Esophagus muscularis mucosa (tissue), 4 donors: ENCODE measurements at regions not wholly inside any gene's neighbourhood (a gene's known extent, or its start where the extent isn't known, plus 50 kb on each side); places are given as distances from the start of the nearest gene placed in this dataset.
"Not testable (repeated sequence)": the region's sequence is repeated elsewhere in the genome, so short reads cannot be mapped to it uniquely, and the experiment has no call there.

Source experiments
- DNase-seq: peaks from one replicate; pipeline ENCODE4 v3.0.0-alpha.2; 2017; ENCODE audit errors: extremely low spot score
- H3K27ac ChIP-seq, 4 donors: fragments of 200-600 bp; sonication (generic); replicated peaks in 1 of 4; 1 replicate in 3 of 4; 2 replicates in 1 of 4; pipeline ENCODE4 v1.5.1; 2016 to 2019; ENCODE audit warnings: mild to moderate bottlenecking in 1 of 4
- H3K27me3 ChIP-seq, 4 donors: fragments of 200-600 bp; sonication (generic); one replicate each; pipeline versions ENCODE4 v1.5.1 to v1.6.0; 2016 to 2019
- H3K36me3 ChIP-seq, 4 donors: fragments of 200-600 bp; sonication (generic); one replicate each; pipeline ENCODE4 v1.5.1; 2016 to 2019
- H3K4me1 ChIP-seq, 4 donors: fragments of 200-600 bp; sonication (generic); one replicate each; pipeline ENCODE4 v1.5.1; 2016 to 2019
- H3K4me3 ChIP-seq, 4 donors: fragments of 200-600 bp; sonication (generic); 1 replicate in 2 of 4; 2 replicates in 2 of 4; pipeline ENCODE4 v1.5.1; 2016 to 2019; ENCODE audit warnings: mild to moderate bottlenecking in 4 of 4, moderate library complexity in 1 of 4
- H3K9me3 ChIP-seq, 4 donors: fragments of 200-600 bp; sonication (generic); 1 replicate in 3 of 4; 2 replicates in 1 of 4; pipeline ENCODE4 v1.5.1; 2016 to 2019
- EP300 ChIP-seq: sonication (generic); formaldehyde crosslinking; IDR thresholded peaks from one replicate; pipeline ENCODE4 v1.6.1; 2017; ENCODE audit warnings: antibody characterized with exemption
- POLR2A ChIP-seq: fragments of 450-650 bp; IDR thresholded peaks from one replicate; pipeline ENCODE4 v1.6.1; 2017; ENCODE audit warnings: antibody characterized with exemption, moderate library complexity, mild to moderate bottlenecking, low read depth
- POLR2AphosphoS5 ChIP-seq, 2 donors: sonication (generic); formaldehyde crosslinking; IDR thresholded peaks; one replicate each; pipeline ENCODE4 v1.6.1; 2017; ENCODE audit warnings: antibody characterized with exemption in 2 of 2
- WGBS: methylation state at CpG from one replicate; pipeline ENCODE4 v1.1.5; 2018; 5-methylcytosine and 5-hydroxymethylcytosine counted together
- intact Hi-C: fragments of 100-400 bp; cut with DNase I; formaldehyde crosslinking; loops from one replicate; pipeline ENCODE4 v1.15.1; 2023
- TF ChIP-seq, protein P1 (sequence below), 3 experiments: fragments of 200-600 bp in 2 of 3; fragments of 450-650 bp in 1 of 3; sonication (generic) in 2 of 3; IDR thresholded peaks; one replicate each; pipeline ENCODE4 v1.5.1; 2017 to 2019; ENCODE audit warnings: antibody characterized with exemption in 3 of 3, mild to moderate bottlenecking in 2 of 3, moderate library complexity in 1 of 3

DNA sequence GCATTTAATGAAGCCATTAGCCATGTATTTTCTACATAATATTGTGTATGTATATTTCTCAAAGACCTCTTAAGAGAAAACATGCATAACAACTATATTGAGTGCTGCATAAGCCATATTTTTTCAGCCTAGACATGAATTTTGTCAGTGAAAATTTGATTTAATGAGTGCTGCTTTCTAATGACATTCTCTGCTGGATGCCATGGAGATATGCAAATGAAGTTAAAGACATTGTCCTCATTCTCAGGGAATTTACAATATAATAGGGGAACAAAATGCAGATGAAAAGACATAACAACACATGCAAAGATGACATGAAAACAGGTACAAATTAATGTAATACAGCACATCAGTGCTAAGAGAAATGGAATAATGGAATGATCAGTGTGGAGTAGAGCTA lies 118.7 kb downstream of the ATOH1 start:
- no peak overlapping the region for H3K4me3 ChIP-seq
- H3K27ac ChIP-seq: no peak overlapping the region
- no peaks in the 10 kb centered on the region for H3K9me3 ChIP-seq
- intact Hi-C loops: no loop called here
- no peaks in the 10 kb centered on the region for H3K4me1 ChIP-seq
- no peaks in the 10 kb centered on the region for H3K36me3 ChIP-seq
- TF ChIP-seq, protein P1, sequence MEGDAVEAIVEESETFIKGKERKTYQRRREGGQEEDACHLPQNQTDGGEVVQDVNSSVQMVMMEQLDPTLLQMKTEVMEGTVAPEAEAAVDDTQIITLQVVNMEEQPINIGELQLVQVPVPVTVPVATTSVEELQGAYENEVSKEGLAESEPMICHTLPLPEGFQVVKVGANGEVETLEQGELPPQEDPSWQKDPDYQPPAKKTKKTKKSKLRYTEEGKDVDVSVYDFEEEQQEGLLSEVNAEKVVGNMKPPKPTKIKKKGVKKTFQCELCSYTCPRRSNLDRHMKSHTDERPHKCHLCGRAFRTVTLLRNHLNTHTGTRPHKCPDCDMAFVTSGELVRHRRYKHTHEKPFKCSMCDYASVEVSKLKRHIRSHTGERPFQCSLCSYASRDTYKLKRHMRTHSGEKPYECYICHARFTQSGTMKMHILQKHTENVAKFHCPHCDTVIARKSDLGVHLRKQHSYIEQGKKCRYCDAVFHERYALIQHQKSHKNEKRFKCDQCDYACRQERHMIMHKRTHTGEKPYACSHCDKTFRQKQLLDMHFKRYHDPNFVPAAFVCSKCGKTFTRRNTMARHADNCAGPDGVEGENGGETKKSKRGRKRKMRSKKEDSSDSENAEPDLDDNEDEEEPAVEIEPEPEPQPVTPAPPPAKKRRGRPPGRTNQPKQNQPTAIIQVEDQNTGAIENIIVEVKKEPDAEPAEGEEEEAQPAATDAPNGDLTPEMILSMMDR (IDR thresholded peaks at IDR 0.05): no peak
- TF ChIP-seq POLR2AphosphoS5 (IDR thresholded peaks at IDR 0.05): no peak
- TF ChIP-seq POLR2A: no peak
- no peak for TF ChIP-seq EP300
- H3K27me3 ChIP-seq: no peaks in the 10 kb centered on the region
- no peak for DNase-seq

DNA sequence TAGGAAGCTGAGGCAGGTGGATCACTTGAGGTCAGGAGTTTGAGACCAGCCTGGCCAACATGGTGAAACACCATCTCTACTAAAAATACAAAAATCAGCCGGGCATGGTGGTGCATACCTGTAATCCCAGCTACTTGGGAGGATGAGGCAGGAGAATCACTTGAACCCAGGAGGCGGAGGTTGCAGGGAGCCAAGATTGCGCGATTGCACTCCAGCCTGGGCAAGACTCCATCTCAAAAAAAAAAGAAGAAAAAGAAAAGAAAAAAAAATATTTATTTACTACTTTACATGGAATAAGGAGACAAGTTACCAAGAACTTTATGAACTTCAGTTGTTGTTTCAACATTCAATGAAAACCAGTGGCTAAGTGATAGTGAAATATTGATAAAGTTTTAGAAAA lies 121.7 kb downstream of the ATOH1 start:
- H3K4me3 ChIP-seq, intact Hi-C loops, DNase-seq, H3K27me3 ChIP-seq, H3K27ac ChIP-seq, H3K36me3 ChIP-seq, H3K9me3 ChIP-seq, H3K4me1 ChIP-seq: not testable (repeated sequence)
- 94% methylated on average over 4 of the region's 4 CpGs for WGBS

DNA sequence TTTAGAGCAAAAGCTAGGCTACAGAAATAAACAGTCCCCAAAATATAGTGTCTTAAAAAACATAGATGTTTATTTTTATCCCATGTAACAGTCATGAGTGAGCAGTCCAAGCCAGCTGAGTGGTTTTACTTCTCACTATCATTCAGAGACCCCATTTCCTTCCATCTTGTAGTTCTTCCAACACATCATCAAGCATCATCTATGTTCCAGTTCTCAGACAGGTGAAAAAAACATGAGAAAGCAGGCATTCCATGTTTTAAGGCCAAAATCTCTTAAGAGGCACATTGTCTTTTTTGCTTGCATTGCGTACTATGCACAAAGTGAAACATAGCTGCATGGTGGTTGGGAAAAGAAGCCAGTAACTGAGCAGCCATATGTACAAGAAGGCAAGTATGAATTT lies 128.6 kb downstream of the ATOH1 start:
- Histone ChIP-seq H3K36me3 (no peaks in the 10 kb centered on the region), H3K27ac (no peak overlapping the region), H3K4me1 (no peaks in the 10 kb centered on the region), H3K27me3 (no peaks in the 10 kb centered on the region), H3K9me3 (no peaks in the 10 kb centered on the region), H3K4me3 (no peak overlapping the region)
- TF ChIP-seq, protein P1 (IDR thresholded peaks at IDR 0.05): no peak
- TF ChIP-seq POLR2A: no peak
- no peak for TF ChIP-seq EP300
- TF ChIP-seq POLR2AphosphoS5 (IDR thresholded peaks at IDR 0.05): no peak
- WGBS: 80% methylated on average over 1 of the region's 1 CpG
- intact Hi-C loops: no loop called here
- DNase-seq: no peak

DNA sequence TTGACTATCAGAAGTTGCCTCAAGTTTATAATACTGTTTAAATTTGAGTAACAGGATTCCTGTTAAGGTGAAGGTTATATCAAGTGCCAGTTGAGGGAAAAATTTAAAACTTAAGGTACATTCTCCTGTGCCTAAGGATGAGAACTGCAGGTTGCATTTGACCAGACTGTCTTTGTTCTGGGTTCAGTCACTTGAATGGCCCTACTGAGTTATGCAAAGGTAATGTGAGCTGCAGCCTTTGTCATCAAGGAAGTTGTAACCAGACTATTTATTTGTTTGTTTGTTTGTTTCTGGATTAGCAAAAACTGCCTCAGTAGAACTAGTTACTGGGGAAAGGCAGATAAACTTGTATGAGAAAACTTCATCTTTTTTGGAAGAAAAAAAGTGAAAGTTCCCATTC lies 131.9 kb downstream of the ATOH1 start:
- H3K4me3 ChIP-seq: no peak overlapping the region
- H3K9me3 ChIP-seq: no peaks in the 10 kb centered on the region
- H3K36me3 ChIP-seq: no peaks in the 10 kb centered on the region
- intact Hi-C loops: no loop called here
- no peak overlapping the region for H3K27ac ChIP-seq
- TF ChIP-seq, protein P1 (IDR thresholded peaks at IDR 0.05): no peak
- TF ChIP-seq EP300 (no peak), POLR2A (no peak), POLR2AphosphoS5 (IDR thresholded peaks at IDR 0.05) (no peak)
- DNase-seq: no peak
- no peaks in the 10 kb centered on the region for H3K4me1 ChIP-seq
- no peaks in the 10 kb centered on the region for H3K27me3 ChIP-seq

DNA sequence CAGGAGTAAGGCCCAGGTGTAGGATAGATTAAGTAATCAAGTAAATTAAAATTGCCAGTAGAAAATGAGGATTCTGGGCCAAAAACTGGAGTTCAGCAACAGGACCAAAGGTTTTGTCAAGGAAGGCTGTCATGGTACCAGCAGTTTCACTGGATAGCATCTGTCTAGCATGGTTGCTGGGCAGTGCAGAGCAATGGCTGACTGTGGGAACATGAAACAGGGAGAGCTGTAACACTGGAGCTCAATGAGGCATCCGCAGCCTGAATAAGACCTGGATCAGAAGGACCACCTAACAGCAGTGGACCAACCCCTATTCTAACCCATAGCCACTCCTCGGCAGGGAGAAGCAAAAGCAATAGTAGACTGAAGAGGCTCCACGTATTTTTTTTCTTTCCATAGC lies 132.4 kb downstream of the ATOH1 start:
- WGBS: 77% methylated on average over 3 of the region's 3 CpGs

More for the DNA sequence above, 132.4 kb downstream of the ATOH1 start:
- TF ChIP-seq EP300 (no peak), POLR2A (no peak), POLR2AphosphoS5 (IDR thresholded peaks at IDR 0.05) (no peak)
- TF ChIP-seq, protein P1 (IDR thresholded peaks at IDR 0.05): no peak
- DNase-seq: no peak
- no peak overlapping the region for H3K27ac ChIP-seq
- H3K36me3 ChIP-seq: no peaks in the 10 kb centered on the region
- no peaks in the 10 kb centered on the region for H3K27me3 ChIP-seq
- no peaks in the 10 kb centered on the region for H3K9me3 ChIP-seq
- no peaks in the 10 kb centered on the region for H3K4me1 ChIP-seq
- no peak overlapping the region for H3K4me3 ChIP-seq
- intact Hi-C loops: no loop called here
